GM18868 (cell line): ENCODE measurements at regions not wholly inside any gene's neighbourhood (a gene's known extent, or its start where the extent isn't known, plus 50 kb on each side); places are given as distances from the start of the nearest gene placed in this dataset.

Experiments
- ATAC-seq: cut with Tn5 transposase; IDR thresholded peaks from one replicate; pipeline ENCODE4 v1.9.1; 2021; ENCODE audit warnings: mild to moderate bottlenecking, moderate library complexity; ENCODE audit not compliant: unreplicated experiment

GRCh38 chr13:106302843-106303242 lies 232.6 kb downstream of the EFNB2 start:
- ATAC-seq = no peak

- ATAC-seq = no peak
Observed at GRCh38 chr13:106302011-106302410, 233.5 kb downstream of the EFNB2 start.

GRCh38 chr13:106299621-106300020 lies 235.8 kb downstream of the EFNB2 start:
- no peak for ATAC-seq

GRCh38 chr13:106297283-106297682 lies 238.2 kb downstream of the EFNB2 start:
- ATAC-seq = no peak

- no peak for ATAC-seq
Observed at GRCh38 chr13:106296723-106297122, 238.7 kb downstream of the EFNB2 start.

GRCh38 chr13:106295971-106296370 lies 239.5 kb downstream of the EFNB2 start:
- no peak for ATAC-seq

- ATAC-seq = no peak
Observed at GRCh38 chr13:106291006-106291405, 244.5 kb downstream of the EFNB2 start.

- no peak for ATAC-seq
Observed at GRCh38 chr13:106287351-106287750, 248.1 kb downstream of the EFNB2 start.

GRCh38 chr13:106286811-106287210 lies 248.7 kb downstream of the EFNB2 start:
- no peak for ATAC-seq

- ATAC-seq = no peak
Observed at GRCh38 chr13:106284358-106284757, 251.1 kb downstream of the EFNB2 start.

- ATAC-seq = no peak
Observed at GRCh38 chr13:106281426-106281825, 254.0 kb downstream of the EFNB2 start.

GRCh38 chr13:106277484-106278154 lies 257.8 kb downstream of the EFNB2 start:
- ATAC-seq = no peak

GRCh38 chr13:106276876-106277275 lies 258.6 kb downstream of the EFNB2 start:
- no peak for ATAC-seq

- ATAC-seq = no peak
Observed at GRCh38 chr13:106275446-106276032, 259.9 kb downstream of the EFNB2 start.

- ATAC-seq = no peak
Observed at GRCh38 chr13:106274551-106275203, 260.8 kb downstream of the EFNB2 start.

- no peak for ATAC-seq
Observed at GRCh38 chr13:106263801-106264200, 271.7 kb downstream of the EFNB2 start.

- ATAC-seq = no peak
Observed at GRCh38 chr13:106262886-106263285, 272.6 kb downstream of the EFNB2 start.

- ATAC-seq = no peak
Observed at GRCh38 chr13:106261450-106261849, 274.0 kb downstream of the EFNB2 start.

GRCh38 chr13:106260352-106260751 lies 275.1 kb downstream of the EFNB2 start:
- ATAC-seq = no peak

GRCh38 chr13:106259928-106260327 lies 275.5 kb downstream of the EFNB2 start:
- ATAC-seq = no peak

GRCh38 chr13:106246666-106247188 lies 288.7 kb downstream of the EFNB2 start:
- no peak for ATAC-seq

GRCh38 chr13:106246242-106246641 lies 289.2 kb downstream of the EFNB2 start:
- ATAC-seq = no peak
